PC-9 (cell line): ENCODE measurements at regions not wholly inside any gene's neighbourhood (a gene's known extent, or its start where the extent isn't known, plus 50 kb on each side); places are given as distances from the start of the nearest gene placed in this dataset.

Source experiments
- BruUV-seq: library from RNA; stranded (reverse); fragments of 400-500 nt; replicated peaks from 2 replicates; lab custom pipeline; 2021; lab: Mats Ljungman, UMichigan
- CTCF ChIA-PET: fragments of 300-600 bp; sonication (Branson Sonifier 250); formaldehyde crosslinking; loops from one replicate; lab custom pipeline; 2022; ENCODE audit warnings: antibody characterized with exemption; lab: Charles Lee
- POLR2A ChIA-PET: fragments of 300-600 bp; sonication (Branson Sonifier 250); formaldehyde crosslinking; loops from one replicate; lab custom pipeline; 2022; ENCODE audit warnings: antibody characterized with exemption; ENCODE audit not compliant: unreplicated experiment; lab: Charles Lee
- DNase-seq, 2 experiments: peaks; one replicate each; pipeline versions ENCODE4 v3.0.0 to v3.0.0-alpha.2; 2015 to 2022; ENCODE audit warnings: mixed read lengths in 1 of 2
- H2AFZ ChIP-seq: fragments of 200-600 bp; sonication (generic); 2 replicates; pipeline ENCODE4 v1.8.1; 2017; ENCODE audit warnings: antibody characterized with exemption
- H3F3A ChIP-seq: fragments of 200-600 bp; sonication (generic); 2 replicates; pipeline ENCODE4 v1.8.1; 2017; ENCODE audit warnings: antibody characterized with exemption, mild to moderate bottlenecking, low read depth; ENCODE audit not compliant: insufficient read depth
- H3K27ac ChIP-seq: fragments of 200-600 bp; sonication (generic); 2 replicates; pipeline ENCODE4 v1.6.1; 2016; ENCODE audit warnings: mixed run types
- H3K27me3 ChIP-seq: fragments of 200-600 bp; sonication (generic); 2 replicates; pipeline ENCODE4 v1.6.1; 2016; ENCODE audit warnings: low read depth, mixed run types; ENCODE audit not compliant: insufficient read depth
- H3K36me3 ChIP-seq: fragments of 200-600 bp; sonication (generic); 2 replicates; pipeline ENCODE4 v1.6.1; 2016; ENCODE audit warnings: low read depth, mixed run types
- H3K4me1 ChIP-seq: fragments of 200-600 bp; sonication (generic); replicated peaks from 2 replicates; pipeline ENCODE4 v1.6.1; 2016; ENCODE audit warnings: mixed run types; ENCODE audit not compliant: insufficient read depth
- H3K4me2 ChIP-seq: fragments of 200-600 bp; sonication (generic); 2 replicates; pipeline ENCODE4 v1.6.1; 2017; ENCODE audit warnings: mixed run types
- H3K4me3 ChIP-seq: fragments of 200-600 bp; sonication (generic); 2 replicates; pipeline ENCODE4 v1.6.1; 2016; ENCODE audit warnings: mixed run types
- H3K79me2 ChIP-seq: fragments of 200-600 bp; sonication (generic); 2 replicates; pipeline ENCODE4 v1.6.1; 2017; ENCODE audit warnings: low read depth, mixed run types
- H3K9me2 ChIP-seq: fragments of 200-600 bp; sonication (generic); 2 replicates; pipeline ENCODE4 v1.8.1; 2017; ENCODE audit warnings: mild to moderate bottlenecking; ENCODE audit not compliant: insufficient read depth
- H3K9me3 ChIP-seq: fragments of 200-600 bp; sonication (generic); 2 replicates; pipeline ENCODE4 v1.8.1; 2016; ENCODE audit warnings: low read depth; ENCODE audit not compliant: insufficient read depth
- H4K20me1 ChIP-seq: fragments of 200-600 bp; sonication (generic); 2 replicates; pipeline ENCODE4 v1.8.1; 2017; ENCODE audit not compliant: insufficient read depth
- EZH2 ChIP-seq: fragments of 200-600 bp; sonication (generic); IDR thresholded peaks from 2 replicates; pipeline ENCODE4 v1.8.0; 2017; ENCODE audit warnings: antibody characterized with exemption, low read depth
- intact Hi-C: fragments of 100-400 bp; cut with micrococcal nuclease; formaldehyde crosslinking; loops from one replicate; pipeline ENCODE4 v1.10.0; 2022; ENCODE audit not compliant: unreplicated experiment
- TF ChIP-seq, protein P1 (sequence below): fragments of 200-600 bp; sonication (generic); conservative IDR thresholded peaks from 2 replicates; pipeline ENCODE4 v1.6.1; 2017; ENCODE audit warnings: mixed run types, antibody characterized with exemption, mild to moderate bottlenecking, moderate library complexity

GRCh38 chr18:57219964-57220363 lies 73.1 kb downstream of the BOD1L2 start:
- Histone ChIP-seq H3K4me2 (no peak overlapping the region), H4K20me1 (no peaks in the 10 kb centered on the region), H3K9me2 (no peaks in the 10 kb centered on the region), H3K27me3 (no peaks in the 10 kb centered on the region), H3K4me1 (no peaks in the 10 kb centered on the region), H3K4me3 (no peak overlapping the region), H3K36me3 (no peaks in the 10 kb centered on the region), H3F3A (no peaks in the 10 kb centered on the region), H3K27ac (no peak overlapping the region), H3K79me2 (no peaks in the 10 kb centered on the region), H2AFZ (no peak overlapping the region), H3K9me3 (no peaks in the 10 kb centered on the region)
- intact Hi-C loops, result loop anchor here (10.0 kb wide), 1 partner anchor 215 kb away; the partner anchor contains the start of gene ONECUT2
- POLR2A ChIA-PET, result no interaction called here
- BruUV-seq, result no TSS peak
- TF ChIP-seq, protein P1, sequence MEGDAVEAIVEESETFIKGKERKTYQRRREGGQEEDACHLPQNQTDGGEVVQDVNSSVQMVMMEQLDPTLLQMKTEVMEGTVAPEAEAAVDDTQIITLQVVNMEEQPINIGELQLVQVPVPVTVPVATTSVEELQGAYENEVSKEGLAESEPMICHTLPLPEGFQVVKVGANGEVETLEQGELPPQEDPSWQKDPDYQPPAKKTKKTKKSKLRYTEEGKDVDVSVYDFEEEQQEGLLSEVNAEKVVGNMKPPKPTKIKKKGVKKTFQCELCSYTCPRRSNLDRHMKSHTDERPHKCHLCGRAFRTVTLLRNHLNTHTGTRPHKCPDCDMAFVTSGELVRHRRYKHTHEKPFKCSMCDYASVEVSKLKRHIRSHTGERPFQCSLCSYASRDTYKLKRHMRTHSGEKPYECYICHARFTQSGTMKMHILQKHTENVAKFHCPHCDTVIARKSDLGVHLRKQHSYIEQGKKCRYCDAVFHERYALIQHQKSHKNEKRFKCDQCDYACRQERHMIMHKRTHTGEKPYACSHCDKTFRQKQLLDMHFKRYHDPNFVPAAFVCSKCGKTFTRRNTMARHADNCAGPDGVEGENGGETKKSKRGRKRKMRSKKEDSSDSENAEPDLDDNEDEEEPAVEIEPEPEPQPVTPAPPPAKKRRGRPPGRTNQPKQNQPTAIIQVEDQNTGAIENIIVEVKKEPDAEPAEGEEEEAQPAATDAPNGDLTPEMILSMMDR, result no peak
- no peak for TF ChIP-seq EZH2
- CTCF ChIA-PET, result no interaction called here
- DNase-seq, result no peak

- Histone ChIP-seq H3K4me3 (no peak overlapping the region), H3K4me1 (no peaks in the 10 kb centered on the region), H3K9me3 (no peaks in the 10 kb centered on the region), H3K36me3 (no peaks in the 10 kb centered on the region), H3K27ac (no peak overlapping the region), H3K9me2 (no peaks in the 10 kb centered on the region), H3F3A (no peaks in the 10 kb centered on the region), H3K79me2 (no peaks in the 10 kb centered on the region), H3K27me3 (no peaks in the 10 kb centered on the region), H3K4me2 (no peak overlapping the region), H2AFZ (no peak overlapping the region), H4K20me1 (no peaks in the 10 kb centered on the region)
- intact Hi-C loops, result no loop called here
- ChIA-PET CTCF (no interaction called here), POLR2A (no interaction called here)
- TF ChIP-seq EZH2, result no peak
- TF ChIP-seq, protein P1, result no peak
- DNase-seq, result no peak
- BruUV-seq, result no TSS peak
Observed at GRCh38 chr18:57220480-57220879, 73.6 kb downstream of the BOD1L2 start.

DNA sequence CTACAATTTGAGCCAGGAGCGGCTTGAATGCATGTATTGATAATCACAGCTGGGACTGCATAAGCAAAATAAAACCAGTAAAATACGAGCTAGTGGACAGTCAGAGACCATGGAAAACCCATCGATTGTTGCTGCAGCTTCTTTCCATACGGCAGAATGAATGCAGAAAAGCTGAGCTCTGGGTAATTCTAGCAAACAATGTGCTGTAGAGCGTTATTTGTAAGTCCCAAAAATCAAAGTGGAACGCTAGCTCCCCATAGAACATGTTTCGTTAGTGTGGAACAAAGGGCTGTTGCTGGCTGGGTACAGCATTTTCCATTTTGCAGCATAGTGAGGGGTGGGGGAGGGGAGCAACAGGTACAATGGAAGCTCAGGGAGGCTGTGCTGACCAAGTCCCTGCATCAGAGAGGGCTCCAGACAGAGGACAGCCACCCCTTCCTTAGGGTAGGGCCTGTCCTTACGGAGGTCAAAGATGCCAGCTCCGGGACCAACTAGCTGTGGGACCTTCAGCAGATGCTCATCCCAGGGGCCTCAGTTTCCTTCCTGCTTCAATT lies 74.1 kb downstream of the BOD1L2 start:
- H3K36me3 ChIP-seq, result no peaks in the 10 kb centered on the region
- H3K4me3 ChIP-seq, result no peak overlapping the region
- no TSS peak for BruUV-seq
- no peak overlapping the region for H3K27ac ChIP-seq
- H4K20me1 ChIP-seq, result no peaks in the 10 kb centered on the region
- H3K9me2 ChIP-seq, result no peaks in the 10 kb centered on the region
- H3K4me1 ChIP-seq, result no peaks in the 10 kb centered on the region
- H3K4me2 ChIP-seq, result no peak overlapping the region
- H3F3A ChIP-seq, result no peaks in the 10 kb centered on the region
- TF ChIP-seq EZH2, result no peak
- TF ChIP-seq, protein P1, result no peak
- CTCF ChIA-PET, result no interaction called here
- no peaks in the 10 kb centered on the region for H3K27me3 ChIP-seq
- no peaks in the 10 kb centered on the region for H3K9me3 ChIP-seq
- POLR2A ChIA-PET, result no interaction called here
- no peak for DNase-seq
- intact Hi-C loops, result no loop called here
- no peaks in the 10 kb centered on the region for H3K79me2 ChIP-seq
- no peak overlapping the region for H2AFZ ChIP-seq
